Liver (tissue), 3 donors: ENCODE measurements at regions not wholly inside any gene's neighbourhood (a gene's known extent, or its start where the extent isn't known, plus 50 kb on each side); places are given as distances from the start of the nearest gene placed in this dataset.

Source experiments
- CTCF ChIP-seq: fragments of 150-350 bp; IDR thresholded peaks from 2 replicates; pipeline ENCODE4 v1.5.1; 2017; ENCODE audit warnings: improper control_type of control experiment, low read depth, low read length; ENCODE audit not compliant: missing input control
- JUND ChIP-seq, 2 donors: IDR thresholded peaks; 2 replicates each; pipeline ENCODE4 v1.6.1; 2016; ENCODE audit warnings: antibody characterized with exemption in 2 of 2
- SP1 ChIP-seq: IDR thresholded peaks from 2 replicates; pipeline ENCODE4 v1.6.1; 2018; ENCODE audit warnings: antibody characterized with exemption, mild to moderate bottlenecking
- TAF1 ChIP-seq: conservative IDR thresholded peaks from 2 replicates; pipeline ENCODE4 v1.6.1; 2016; ENCODE audit warnings: antibody characterized with exemption, mild to moderate bottlenecking
- donor health status: healthy.
- donor health status: healthy.

GRCh38 chrX:34288782-34289181, 156.7 kb upstream of the FAM47A start:
- TF ChIP-seq CTCF = no peak
- TF ChIP-seq JUND (IDR thresholded peaks at IDR 0.05) = no peak
- TF ChIP-seq TAF1 = no peak
- no peak for TF ChIP-seq SP1
